ENCODE measurements at regions not wholly inside any gene's neighbourhood (a gene's known extent, or its start where the extent isn't known, plus 50 kb on each side); places are given as distances from the start of the nearest gene placed in this dataset.

GRCh38 chr6:98384801-98385200 lies 449.6 kb upstream of the POU3F2 start:
- TF ChIP-seq CTCF (IDR thresholded peaks at IDR 0.05) (no peak), POLR2A (IDR thresholded peaks at IDR 0.05) (no peak)
